ENCODE measurements at regions not wholly inside any gene's neighbourhood (a gene's known extent, or its start where the extent isn't known, plus 50 kb on each side); places are given as distances from the start of the nearest gene placed in this dataset.

DNA sequence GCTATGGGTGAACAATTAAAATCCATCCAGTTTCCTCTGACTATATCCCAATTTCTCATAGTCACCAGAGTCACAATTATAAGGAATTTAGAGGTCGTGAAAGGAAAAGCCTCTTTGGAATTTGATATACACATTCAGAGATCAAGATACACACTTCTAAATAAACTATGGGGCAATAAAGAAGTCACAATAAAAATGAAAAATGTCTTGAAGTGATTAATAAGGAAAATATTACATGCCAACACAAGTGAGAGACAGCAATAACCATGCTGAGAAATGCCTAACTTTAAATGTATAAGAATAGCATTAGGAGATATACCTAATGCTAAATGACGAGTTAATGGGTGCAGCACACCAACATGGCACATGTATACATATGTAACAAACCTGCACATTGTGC, 54.9 kb upstream of the ADAMTS19 start:
- DNase-seq (ENCODE audit: low spot score) = no peak

DNA sequence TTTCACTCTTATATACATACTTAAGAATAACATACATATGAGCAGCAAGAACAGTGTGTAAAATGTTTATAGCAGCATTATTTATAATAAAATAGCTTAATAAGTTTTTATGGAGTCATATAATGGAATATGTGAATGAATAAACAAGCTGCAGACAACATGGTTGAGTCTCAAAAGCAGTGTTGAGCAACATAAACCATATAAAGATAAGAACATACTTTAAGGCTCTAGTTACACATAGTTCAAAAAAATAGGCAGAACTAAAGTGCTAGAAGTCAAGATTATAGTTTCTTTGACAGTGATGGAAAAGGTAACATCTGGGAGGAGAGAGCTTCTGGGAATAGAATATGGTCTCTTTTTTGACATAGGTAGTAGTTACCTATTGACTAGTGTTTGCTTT, 53.7 kb upstream of the ADAMTS19 start:
- DNase-seq (ENCODE audit: low spot score) = no peak
